Spleen (tissue), 7 donors: ENCODE measurements at regions not wholly inside any gene's neighbourhood (a gene's known extent, or its start where the extent isn't known, plus 50 kb on each side); places are given as distances from the start of the nearest gene placed in this dataset.

ENCODE experiments used
- POLR2A ChIP-seq, 3 donors: fragments of 450-650 bp; IDR thresholded peaks; one replicate each; pipeline ENCODE4 v1.5.1; 2017; ENCODE audit warnings: antibody characterized with exemption in 3 of 3, mild to moderate bottlenecking in 1 of 3
- POLR2AphosphoS5 ChIP-seq, 3 donors: sonication (generic); formaldehyde crosslinking; IDR thresholded peaks; one replicate each; pipeline ENCODE4 v1.5.1; 2017; ENCODE audit warnings: antibody characterized with exemption in 3 of 3
- TF ChIP-seq, protein P1 (sequence below), 11 experiments: fragments of 200-600 bp in 7 of 11; fragments of 450-650 bp in 4 of 11; sonication (generic) in 4 of 11; IDR thresholded peaks in 8 of 11; conservative IDR thresholded peaks in 3 of 11; 1 replicate in 7 of 11; 2 replicates in 4 of 11; pipeline versions ENCODE4 v1.4.0 to v1.8.0; 2016 to 2021; ENCODE audit warnings: antibody characterized with exemption in 11 of 11, inconsistent platforms in 4 of 11, mild to moderate bottlenecking in 1 of 11
- donor health status: DM: no; HTN: no; CAD: no; lungs with moderate emphysema.
- donor health status: DM: no; HTN: no; CAD: no.
- donor health status: DM: no; HTN: no; CAD: no.

DNA sequence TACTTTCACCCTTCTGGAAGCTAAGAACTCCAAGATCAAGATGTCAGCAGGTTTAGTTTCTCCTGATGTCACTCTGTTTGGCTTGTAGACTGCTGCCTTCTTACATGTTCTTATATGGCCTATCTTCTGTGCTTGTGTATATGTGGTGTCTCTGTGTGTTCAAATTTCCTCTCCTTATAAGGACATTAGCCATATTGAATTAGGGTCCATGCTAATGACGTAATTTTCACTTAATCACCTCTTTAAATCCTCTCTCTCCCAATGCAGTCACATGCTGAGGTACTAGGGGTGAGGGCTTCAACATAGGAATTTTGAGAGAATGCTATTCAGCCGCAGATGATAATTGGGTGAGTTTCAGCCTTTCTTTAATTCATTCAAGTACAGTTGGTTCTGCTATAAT is 458.3 kb upstream of the SYT4 start:
- TF ChIP-seq, protein P1, sequence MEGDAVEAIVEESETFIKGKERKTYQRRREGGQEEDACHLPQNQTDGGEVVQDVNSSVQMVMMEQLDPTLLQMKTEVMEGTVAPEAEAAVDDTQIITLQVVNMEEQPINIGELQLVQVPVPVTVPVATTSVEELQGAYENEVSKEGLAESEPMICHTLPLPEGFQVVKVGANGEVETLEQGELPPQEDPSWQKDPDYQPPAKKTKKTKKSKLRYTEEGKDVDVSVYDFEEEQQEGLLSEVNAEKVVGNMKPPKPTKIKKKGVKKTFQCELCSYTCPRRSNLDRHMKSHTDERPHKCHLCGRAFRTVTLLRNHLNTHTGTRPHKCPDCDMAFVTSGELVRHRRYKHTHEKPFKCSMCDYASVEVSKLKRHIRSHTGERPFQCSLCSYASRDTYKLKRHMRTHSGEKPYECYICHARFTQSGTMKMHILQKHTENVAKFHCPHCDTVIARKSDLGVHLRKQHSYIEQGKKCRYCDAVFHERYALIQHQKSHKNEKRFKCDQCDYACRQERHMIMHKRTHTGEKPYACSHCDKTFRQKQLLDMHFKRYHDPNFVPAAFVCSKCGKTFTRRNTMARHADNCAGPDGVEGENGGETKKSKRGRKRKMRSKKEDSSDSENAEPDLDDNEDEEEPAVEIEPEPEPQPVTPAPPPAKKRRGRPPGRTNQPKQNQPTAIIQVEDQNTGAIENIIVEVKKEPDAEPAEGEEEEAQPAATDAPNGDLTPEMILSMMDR (IDR thresholded peaks at IDR 0.05 in 8 of 11, conservative IDR thresholded peaks at IDR 0.05 in 3 of 11): no peak
- TF ChIP-seq POLR2A (IDR thresholded peaks at IDR 0.05) (no peak), POLR2AphosphoS5 (IDR thresholded peaks at IDR 0.05) (no peak)
